GM12878 (cell line): ENCODE measurements at regions not wholly inside any gene's neighbourhood (a gene's known extent, or its start where the extent isn't known, plus 50 kb on each side); places are given as distances from the start of the nearest gene placed in this dataset.

Experiments
- ATAC-seq: fragments of 200-7000 bp; cut with Tn5 transposase; 3 replicates; pipeline ENCODE4 v1.9.1; 2020; ENCODE audit warnings: mild to moderate bottlenecking, moderate library complexity
- BruUV-seq: library from RNA; stranded (reverse); fragments of 400-500 nt; replicated peaks from 2 replicates; lab custom pipeline; 2021; lab: Mats Ljungman, UMichigan
- CTCF ChIA-PET: fragments of 300-600 bp; sonication (Branson Sonifier 250); formaldehyde crosslinking; extraction: SDS; loops from one replicate; lab custom pipeline; 2021; ENCODE audit warnings: inconsistent platforms; lab: Yijun Ruan, JAX
- POLR2A ChIA-PET: fragments of 350-600 bp; formaldehyde crosslinking; extraction: SDS; loops from one replicate; lab custom pipeline; 2021; ENCODE audit warnings: inconsistent platforms; lab: Charles Lee
- RAD21 ChIA-PET: fragments of 300-600 bp; sonication (Branson Sonifier 250); formaldehyde crosslinking; loops from one replicate; lab custom pipeline; 2023; ENCODE audit warnings: antibody characterized with exemption; ENCODE audit not compliant: unreplicated experiment; lab: Charles Lee
- SMC1A ChIA-PET: fragments of 300-600 bp; sonication (Branson Sonifier 250); formaldehyde crosslinking; loops from one replicate; lab custom pipeline; 2023; ENCODE audit not compliant: unreplicated experiment, uncharacterized antibody; lab: Charles Lee
- DNase-seq: peaks from one replicate; pipeline ENCODE4 v3.0.0-alpha.2; 2011; ENCODE audit warnings: low read depth, low spot score
- FAIRE-seq: peaks from 3 replicates; lab custom pipeline; 2011; peaks lifted over from hg19 to GRCh38; lab: Jason Lieb, UNC
- H2AFZ ChIP-seq: 2 replicates; pipeline ENCODE4 v1.6.0; 2011; ENCODE audit warnings: low read depth, low read length, control low read depth; ENCODE audit not compliant: control insufficient read depth
- H3K27ac ChIP-seq: 2 replicates; pipeline ENCODE4 v1.5.1; 2011; ENCODE audit warnings: control low read depth; ENCODE audit not compliant: control insufficient read depth, insufficient read depth
- H3K27me3 ChIP-seq, 2 experiments: replicated peaks in 1 of 2; 2 replicates each; pipeline versions ENCODE4 v1.6.0 to v1.6.1; 2011; ENCODE audit warnings: low read length in 1 of 2; ENCODE audit not compliant: control insufficient read depth in 2 of 2, insufficient read depth in 2 of 2
- H3K36me3 ChIP-seq, 2 experiments: 2 replicates each; pipeline ENCODE4 v1.5.1; 2011; ENCODE audit warnings: low read length in 1 of 2; ENCODE audit not compliant: control insufficient read depth in 2 of 2, insufficient read depth in 2 of 2
- H3K4me1 ChIP-seq: 2 replicates; pipeline ENCODE4 v1.6.1; 2011; ENCODE audit warnings: mild to moderate bottlenecking, low read length, moderate library complexity, mixed read lengths; ENCODE audit not compliant: control insufficient read depth, insufficient read depth
- H3K4me2 ChIP-seq: 2 replicates; pipeline ENCODE4 v1.6.0; 2011; ENCODE audit warnings: control low read depth; ENCODE audit not compliant: control insufficient read depth, insufficient read depth
- H3K4me3 ChIP-seq: fragments of 200-600 bp; sonication (generic); 2 replicates; pipeline ENCODE4 v1.5.1; 2016
- H3K79me2 ChIP-seq: 2 replicates; pipeline ENCODE4 v1.6.0; 2011; ENCODE audit warnings: low read length; ENCODE audit not compliant: control insufficient read depth, insufficient read depth
- H3K9ac ChIP-seq: 2 replicates; pipeline ENCODE4 v1.8.0; 2011; ENCODE audit warnings: low read length, control low read depth, mixed read lengths; ENCODE audit not compliant: control insufficient read depth, insufficient read depth
- H3K9me3 ChIP-seq: replicated peaks from 3 replicates; pipeline ENCODE4 v1.5.1; 2011; ENCODE audit warnings: mild to moderate bottlenecking, low read length; ENCODE audit not compliant: control insufficient read depth, insufficient read depth
- H4K20me1 ChIP-seq: 2 replicates; pipeline ENCODE4 v1.6.0; 2011; ENCODE audit not compliant: control insufficient read depth, insufficient read depth
- CBX3 ChIP-seq: fragments of 200-600 bp; sonication (generic); IDR thresholded peaks from 2 replicates; pipeline ENCODE4 v1.6.1; 2016; ENCODE audit warnings: low read depth, borderline replicate concordance
- FOXM1 ChIP-seq: IDR thresholded peaks from 2 replicates; pipeline ENCODE4 v1.6.1; 2012; ENCODE audit warnings: low read depth, mild to moderate bottlenecking, inconsistent platforms, low read length, moderate library complexity
- GABPA ChIP-seq: IDR thresholded peaks from 2 replicates; pipeline ENCODE4 v1.6.1; 2014; ENCODE audit warnings: antibody characterized with exemption, low read depth, mild to moderate bottlenecking, inconsistent platforms
- GATAD2B ChIP-seq: fragments of 450-650 bp; conservative IDR thresholded peaks from 2 replicates; pipeline ENCODE4 v1.6.1; 2017; ENCODE audit warnings: low read depth, mild to moderate bottlenecking, moderate library complexity
- HSF1 ChIP-seq: fragments of 150-350 bp; IDR thresholded peaks from 2 replicates; pipeline ENCODE4 v1.6.1; 2014; ENCODE audit warnings: mild to moderate bottlenecking, low read depth, low read length
- IRF4 ChIP-seq: IDR thresholded peaks from 2 replicates; pipeline ENCODE4 v1.6.1; 2011; ENCODE audit warnings: low read depth, low read length
- MEF2B ChIP-seq: fragments of 450-650 bp; IDR thresholded peaks from 2 replicates; pipeline ENCODE4 v1.6.1; 2018; ENCODE audit warnings: mild to moderate bottlenecking, moderate library complexity; ENCODE audit not compliant: partially characterized antibody, poor library complexity, severe bottlenecking
- MTA3 ChIP-seq: IDR thresholded peaks from 2 replicates; pipeline ENCODE4 v1.6.1; 2012; ENCODE audit warnings: low read length, inconsistent platforms, borderline replicate concordance
- NKRF ChIP-seq: fragments of 450-650 bp; conservative IDR thresholded peaks from 2 replicates; pipeline ENCODE4 v1.6.1; 2017; ENCODE audit warnings: mild to moderate bottlenecking, moderate library complexity
- RCOR1 ChIP-seq: conservative IDR thresholded peaks from 2 replicates; pipeline ENCODE4 v1.6.1; 2012; ENCODE audit warnings: low read depth, low read length, improper control_type of control experiment
- REST ChIP-seq: IDR thresholded peaks from 2 replicates; pipeline ENCODE4 v1.6.1; 2012; ENCODE audit warnings: mild to moderate bottlenecking, low read depth, low read length
- SPI1 ChIP-seq: IDR thresholded peaks from 2 replicates; pipeline ENCODE4 v1.6.1; 2011; ENCODE audit warnings: low read depth, mild to moderate bottlenecking, low read length, moderate library complexity, borderline replicate concordance; ENCODE audit not compliant: insufficient read depth
- TAF1 ChIP-seq: IDR thresholded peaks from 2 replicates; pipeline ENCODE4 v1.6.1; 2011; ENCODE audit warnings: mild to moderate bottlenecking, low read depth, low read length, borderline replicate concordance
- TARDBP ChIP-seq: IDR thresholded peaks from 2 replicates; pipeline ENCODE4 v1.6.1; 2016; ENCODE audit warnings: borderline replicate concordance
- TBL1XR1 ChIP-seq: IDR thresholded peaks from 2 replicates; pipeline ENCODE4 v1.6.1; 2012; ENCODE audit warnings: low read depth, low read length, improper control_type of control experiment
- WGBS: methylation state at CpG from one replicate; pipeline ENCODE4 v1.1.6; 2016; ENCODE audit warnings: low lambda C conversion rate; ENCODE audit not compliant: insufficient replicate concordance, insufficient coverage; ENCODE audit errors: missing lambda C conversion rate; 5-methylcytosine and 5-hydroxymethylcytosine counted together
- in situ Hi-C: fragments of 300-500 bp; cut with MboI; formaldehyde crosslinking; loops from 9 replicates; pipeline ENCODE4 v1.14.3; 2018; ENCODE audit warnings: mixed read lengths
- intact Hi-C: fragments of 100-400 bp; cut with micrococcal nuclease; formaldehyde crosslinking; loops from one replicate; pipeline ENCODE4 v1.14.2; 2022; ENCODE audit not compliant: unreplicated experiment
- TF ChIP-seq, protein P1 (sequence below): IDR thresholded peaks from 2 replicates; pipeline ENCODE4 v1.6.1; 2011; ENCODE audit warnings: low read depth, mild to moderate bottlenecking, low read length, moderate library complexity, borderline replicate concordance; ENCODE audit errors: extremely low read depth
- TF ChIP-seq, protein P2 (sequence below): fragments of 450-650 bp; IDR thresholded peaks from 2 replicates; pipeline ENCODE4 v1.6.1; 2016; ENCODE audit warnings: mild to moderate bottlenecking

- in situ Hi-C loops: no loop called here
- TF ChIP-seq IRF4 (no peak), SPI1 (no peak), GABPA (no peak), REST (no peak), MTA3 (no peak), GATAD2B (no peak), CBX3 (no peak), TARDBP (no peak), TAF1 (no peak), MEF2B (no peak), RCOR1 (no peak), NKRF (no peak), TBL1XR1 (no peak), HSF1 (no peak), FOXM1 (no peak)
- TF ChIP-seq, protein P1, sequence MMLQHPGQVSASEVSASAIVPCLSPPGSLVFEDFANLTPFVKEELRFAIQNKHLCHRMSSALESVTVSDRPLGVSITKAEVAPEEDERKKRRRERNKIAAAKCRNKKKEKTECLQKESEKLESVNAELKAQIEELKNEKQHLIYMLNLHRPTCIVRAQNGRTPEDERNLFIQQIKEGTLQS: no peak
- TF ChIP-seq, protein P2, sequence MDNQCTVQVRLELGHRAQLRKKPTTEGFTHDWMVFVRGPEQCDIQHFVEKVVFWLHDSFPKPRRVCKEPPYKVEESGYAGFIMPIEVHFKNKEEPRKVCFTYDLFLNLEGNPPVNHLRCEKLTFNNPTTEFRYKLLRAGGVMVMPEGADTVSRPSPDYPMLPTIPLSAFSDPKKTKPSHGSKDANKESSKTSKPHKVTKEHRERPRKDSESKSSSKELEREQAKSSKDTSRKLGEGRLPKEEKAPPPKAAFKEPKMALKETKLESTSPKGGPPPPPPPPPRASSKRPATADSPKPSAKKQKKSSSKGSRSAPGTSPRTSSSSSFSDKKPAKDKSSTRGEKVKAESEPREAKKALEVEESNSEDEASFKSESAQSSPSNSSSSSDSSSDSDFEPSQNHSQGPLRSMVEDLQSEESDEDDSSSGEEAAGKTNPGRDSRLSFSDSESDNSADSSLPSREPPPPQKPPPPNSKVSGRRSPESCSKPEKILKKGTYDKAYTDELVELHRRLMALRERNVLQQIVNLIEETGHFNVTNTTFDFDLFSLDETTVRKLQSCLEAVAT: no peak
Observed at GRCh38 chr3:82201316-82201715, 439.9 kb upstream of the GBE1 start.

More at GRCh38 chr3:82201316-82201715, 439.9 kb upstream of the GBE1 start:
- no peak overlapping the region for H3K27ac ChIP-seq
- ATAC-seq (no peak), DNase-seq (no peak), FAIRE-seq (no peak)
- H4K20me1 ChIP-seq: no peaks in the 10 kb centered on the region
- no peak overlapping the region for H3K4me2 ChIP-seq
- H2AFZ ChIP-seq: no peak overlapping the region
- ChIA-PET CTCF (no interaction called here), RAD21 (no interaction called here), POLR2A (no interaction called here), SMC1A (no interaction called here)
- no peaks in the 10 kb centered on the region for H3K79me2 ChIP-seq
- H3K4me3 ChIP-seq: no peak overlapping the region
- no peaks in the 10 kb centered on the region for H3K4me1 ChIP-seq
- no peak overlapping the region for H3K9ac ChIP-seq
- no peaks in the 10 kb centered on the region for H3K36me3 ChIP-seq
- 36% methylated on average over 2 of the region's 2 CpGs for whole genome bisulfite sequencing
- intact Hi-C loops: no loop called here
- BruUV-seq: no TSS peak
- H3K27me3 ChIP-seq: no peaks in the 10 kb centered on the region
- no peaks in the 10 kb centered on the region for H3K9me3 ChIP-seq
